NCI-H82 treated with DMSO at 0.1 percent for 48 hours (cell line): ENCODE measurements at regions not wholly inside any gene's neighbourhood (a gene's known extent, or its start where the extent isn't known, plus 50 kb on each side); places are given as distances from the start of the nearest gene placed in this dataset.

Source experiments
- DNase-seq: peaks from one replicate; lab custom pipeline; 2025; ENCODE audit not compliant: unreplicated experiment; lab: John Stamatoyannopoulos, UW

DNA sequence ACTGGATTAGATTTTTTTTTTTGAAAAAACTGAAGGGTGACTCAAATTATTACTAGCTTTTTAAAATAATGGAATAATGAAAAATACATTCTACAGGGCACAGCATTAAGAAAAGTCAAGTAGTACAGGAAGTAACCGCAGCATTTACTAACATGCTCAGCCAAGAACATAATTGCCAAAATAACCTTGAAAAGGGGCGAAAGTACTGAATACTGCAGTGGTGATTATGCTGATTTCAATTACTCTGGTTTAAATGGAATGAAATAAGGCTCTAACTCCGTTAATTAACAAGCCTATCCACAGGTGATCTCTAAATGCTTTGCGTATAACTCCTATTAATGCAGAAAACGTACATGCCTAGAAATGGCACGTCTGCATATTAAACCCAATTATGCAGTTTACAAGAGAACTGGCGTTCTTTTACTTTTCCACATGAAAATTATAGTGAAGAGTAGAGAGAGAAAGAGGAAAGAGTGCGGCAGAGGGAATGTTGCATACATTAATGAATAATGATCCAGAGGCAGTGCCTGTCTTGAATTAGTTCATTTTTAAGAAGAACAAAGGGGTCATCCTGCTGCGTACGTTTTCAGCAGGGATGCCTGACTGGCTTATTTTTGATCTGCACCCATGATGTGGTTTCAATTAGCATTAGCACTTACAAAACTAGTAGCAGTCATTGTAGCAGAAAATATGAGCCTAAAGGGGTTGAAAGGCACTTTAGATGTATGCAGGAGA lies 612.4 kb downstream of the NYAP2 start:
- DNase-seq = no peak

DNA sequence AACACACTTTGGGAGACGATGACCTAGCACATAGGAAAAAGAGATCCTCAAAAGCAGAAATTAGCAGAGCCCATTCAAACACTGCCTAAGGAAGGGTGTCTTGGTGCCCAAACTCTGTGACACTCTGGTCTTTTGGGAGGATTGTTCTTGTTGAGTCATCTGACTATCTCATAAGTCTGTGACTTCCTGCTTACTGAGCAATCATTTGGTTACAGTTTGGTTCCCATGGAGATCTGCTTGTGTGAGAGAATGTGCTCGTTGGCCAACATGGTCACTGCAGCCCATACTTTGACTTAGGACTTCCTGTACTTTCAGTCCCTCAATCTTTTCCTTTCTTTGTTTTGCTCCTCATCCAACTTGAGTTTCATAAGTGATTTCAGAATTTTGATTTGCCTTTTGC lies 602.9 kb downstream of the NYAP2 start:
- no peak for DNase-seq

DNA sequence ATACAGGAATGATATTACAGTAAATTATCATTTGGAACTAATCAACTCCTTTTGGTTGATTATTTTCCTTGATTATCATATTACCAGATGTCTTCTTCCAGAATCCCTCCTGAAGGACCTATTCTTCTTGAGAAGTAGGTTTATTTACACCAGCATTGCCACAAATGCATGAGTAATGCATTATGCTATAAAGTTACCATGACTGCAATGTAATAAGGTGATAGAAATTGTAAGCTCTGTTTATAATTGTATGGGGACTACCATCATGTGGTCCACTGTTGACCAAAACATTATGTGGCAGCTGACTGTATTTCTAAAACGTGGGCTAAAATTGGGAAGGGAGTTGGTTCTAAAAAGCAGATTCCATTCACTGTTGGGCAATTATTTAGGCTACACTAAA lies 602.2 kb downstream of the NYAP2 start:
- no peak for DNase-seq

DNA sequence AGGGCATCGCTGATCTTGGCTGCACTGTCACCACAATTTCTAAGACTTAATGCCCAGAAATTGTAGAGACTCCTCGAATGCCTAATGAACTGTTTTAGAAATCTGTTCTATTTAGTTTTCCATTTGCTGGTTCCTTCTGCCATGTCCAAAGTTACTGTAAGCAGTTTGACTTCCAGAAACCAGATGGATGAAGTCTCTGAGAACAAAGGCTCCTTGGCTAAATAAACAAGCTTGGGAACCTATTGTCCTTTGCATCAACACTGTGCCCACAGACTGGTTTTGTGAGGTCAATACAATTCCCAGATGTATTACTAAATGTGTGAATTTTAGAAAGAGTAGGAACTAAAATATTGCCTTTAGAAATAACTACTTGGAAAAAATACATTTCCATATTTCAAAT lies 600.2 kb downstream of the NYAP2 start:
- DNase-seq = no peak

DNA sequence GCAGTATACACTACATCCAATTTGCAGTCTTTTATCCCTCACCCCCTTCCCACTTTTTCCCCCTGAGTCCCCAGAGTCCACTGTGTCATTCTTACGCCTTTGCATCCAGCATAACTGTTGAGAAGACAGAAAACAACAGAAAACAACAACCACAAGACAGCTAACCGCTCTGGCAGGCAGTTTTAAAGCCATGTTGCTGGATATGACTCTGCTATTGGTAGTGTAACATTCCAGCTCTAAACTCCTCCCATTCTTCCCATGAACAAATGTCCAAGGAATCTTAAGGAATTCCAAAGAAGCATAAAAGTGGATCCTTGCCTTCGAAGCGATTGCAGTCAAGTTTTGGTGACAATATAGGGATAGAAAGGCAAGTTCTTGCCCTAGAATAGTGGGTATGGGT lies 599.1 kb downstream of the NYAP2 start:
- no peak for DNase-seq

DNA sequence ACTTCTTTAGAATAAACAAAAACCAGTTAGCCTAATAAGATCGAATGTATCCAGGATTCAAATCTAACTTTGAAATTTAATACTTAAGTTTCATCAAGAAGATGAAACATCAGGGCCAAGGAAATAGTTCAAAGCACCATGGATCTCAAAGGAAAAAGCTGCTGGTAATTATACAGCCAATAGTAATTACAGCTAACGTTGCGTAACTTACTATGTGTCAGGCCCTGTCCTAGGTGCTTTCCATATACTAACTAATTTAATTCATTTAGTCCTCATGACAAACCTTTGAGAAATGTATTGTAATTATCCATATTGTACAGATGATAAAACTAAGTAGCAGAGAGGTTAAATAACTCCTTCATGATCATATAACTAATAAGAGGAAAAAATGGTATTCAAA lies 598.6 kb downstream of the NYAP2 start:
- no peak for DNase-seq

DNA sequence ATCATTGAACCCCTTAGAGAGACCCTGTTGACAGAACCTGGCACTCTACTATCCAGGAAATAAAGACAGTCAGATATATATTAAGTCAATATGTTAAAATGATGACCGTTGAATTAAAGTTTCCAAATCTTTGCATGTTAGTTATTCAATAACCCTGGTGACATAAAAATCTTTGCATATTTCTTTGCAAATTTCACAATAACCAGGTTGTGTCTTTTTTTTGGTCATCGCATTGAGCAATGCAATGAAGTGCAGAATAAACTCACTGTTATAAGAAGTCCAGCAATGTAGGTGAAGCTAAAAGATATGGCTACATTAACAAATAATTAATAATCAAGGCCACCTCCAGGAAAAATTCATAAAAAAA lies 596.9 kb downstream of the NYAP2 start:
- DNase-seq = no peak

DNA sequence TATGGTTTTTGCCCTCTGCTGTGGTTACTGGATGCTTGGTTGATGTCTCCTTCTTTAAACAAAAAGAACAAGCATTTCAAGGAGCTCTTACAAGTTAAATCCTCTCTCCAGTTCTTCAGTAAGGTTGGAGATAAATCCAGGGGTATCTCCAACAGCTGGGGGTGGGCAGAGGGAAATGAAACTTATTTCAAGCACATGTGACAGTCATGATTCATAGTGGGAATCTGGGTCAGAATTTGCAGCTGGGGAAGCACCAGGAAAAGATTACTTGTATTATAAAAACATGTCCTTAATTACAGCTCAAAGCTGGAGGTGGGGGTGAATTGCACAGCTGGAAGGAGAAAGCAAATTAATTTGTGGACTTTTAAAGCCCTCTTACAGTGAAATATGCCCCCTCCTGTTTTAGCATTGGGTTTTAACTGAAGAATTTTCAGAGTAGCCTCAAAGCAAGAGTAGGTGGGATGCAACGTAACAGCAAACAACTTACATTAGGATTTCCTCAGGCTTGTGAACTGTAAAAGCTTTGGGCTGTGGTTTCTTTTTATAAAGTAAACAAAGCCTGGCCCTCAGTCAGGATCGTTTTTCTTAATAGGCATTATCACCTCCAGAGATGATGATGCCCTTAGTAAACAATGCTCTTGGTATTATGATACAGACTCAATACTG lies 596.4 kb downstream of the NYAP2 start:
- no peak for DNase-seq

DNA sequence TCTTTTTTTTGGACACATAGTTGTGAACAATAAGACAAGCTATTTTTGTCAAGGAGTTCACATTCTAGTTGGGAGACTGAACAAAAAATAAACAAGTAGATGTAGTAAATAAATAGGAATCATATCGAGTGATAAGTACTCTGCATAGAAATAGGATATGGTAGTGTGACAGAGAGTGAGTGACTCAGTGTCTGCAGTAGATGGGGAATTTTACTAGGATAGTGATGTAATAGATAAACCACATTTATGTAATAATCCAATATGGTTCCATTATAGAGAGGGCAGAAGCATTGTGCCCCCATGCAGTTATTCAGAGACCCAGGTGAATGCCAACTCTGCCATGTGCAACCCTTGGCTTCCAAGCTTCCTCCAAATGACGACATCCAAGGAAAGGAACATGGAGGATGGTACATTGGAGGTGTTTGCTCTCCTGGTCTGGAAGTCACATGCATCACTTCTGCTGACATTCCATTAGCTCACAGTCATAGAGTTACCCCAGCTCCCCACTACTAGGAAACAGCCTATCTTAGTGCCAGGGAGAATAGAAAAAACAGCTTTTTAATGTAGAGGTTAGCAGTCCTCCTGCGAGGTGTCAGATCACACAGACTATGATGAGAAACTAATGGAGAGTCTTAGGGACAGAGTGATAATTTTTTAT lies 595.4 kb downstream of the NYAP2 start:
- DNase-seq = no peak

DNA sequence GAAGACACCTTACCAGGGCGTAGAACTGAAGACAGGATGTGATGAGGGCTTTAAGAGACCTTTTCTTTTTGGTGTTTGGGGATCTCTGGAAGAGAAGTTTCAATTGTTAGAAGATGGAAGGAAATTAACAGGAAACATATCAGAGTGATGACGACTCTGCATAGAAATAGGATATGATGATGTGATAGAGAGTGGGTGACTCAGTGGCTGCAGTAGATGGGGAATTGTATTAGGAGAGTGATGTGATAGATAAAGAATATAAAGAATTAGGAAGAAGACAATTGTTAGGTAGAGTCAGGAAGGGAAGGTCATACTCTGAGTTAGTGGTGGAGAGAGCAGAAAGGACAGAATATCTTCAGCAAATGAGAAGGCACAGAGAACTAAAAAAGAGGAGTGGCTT lies 593.9 kb downstream of the NYAP2 start:
- DNase-seq = no peak

DNA sequence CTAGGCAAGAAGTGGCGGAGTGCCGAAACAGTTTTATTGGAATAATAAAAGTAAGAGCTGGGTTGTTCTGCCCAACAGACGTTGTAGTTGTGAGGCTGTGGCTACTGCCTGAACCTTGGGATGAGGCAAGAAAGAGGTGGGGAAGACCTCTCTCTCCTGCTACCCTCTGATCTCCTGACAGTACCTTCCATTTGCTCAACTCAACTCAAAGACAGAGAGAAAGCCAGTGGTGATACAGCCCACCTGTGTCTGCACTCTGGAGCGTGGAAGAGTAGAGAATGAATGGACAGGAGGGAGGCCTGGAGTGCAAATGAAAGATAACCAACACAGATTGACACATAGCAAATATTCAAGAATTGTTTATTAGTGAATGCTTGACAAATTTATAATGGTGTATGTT lies 590.3 kb downstream of the NYAP2 start:
- DNase-seq = no peak

DNA sequence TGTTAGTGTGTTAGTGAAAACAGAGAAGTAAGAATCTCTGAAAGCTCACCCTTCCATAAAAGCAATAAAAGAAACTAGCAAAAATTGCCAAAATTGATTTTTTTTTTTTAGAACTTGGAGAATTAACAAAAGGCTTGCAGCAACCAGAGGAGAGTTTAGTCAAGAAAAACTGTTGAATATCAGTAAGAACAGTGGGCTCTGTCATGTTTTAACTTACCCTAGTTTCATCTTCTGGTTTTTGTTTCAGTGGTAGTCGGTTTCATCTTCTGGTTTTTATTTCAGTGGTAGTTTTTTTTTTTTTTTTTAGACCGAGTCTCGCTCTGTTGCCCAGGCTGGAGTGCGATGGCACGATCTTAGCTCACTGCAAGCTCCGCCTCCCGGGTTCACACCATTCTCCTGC lies 580.9 kb downstream of the NYAP2 start:
- DNase-seq = no peak

DNA sequence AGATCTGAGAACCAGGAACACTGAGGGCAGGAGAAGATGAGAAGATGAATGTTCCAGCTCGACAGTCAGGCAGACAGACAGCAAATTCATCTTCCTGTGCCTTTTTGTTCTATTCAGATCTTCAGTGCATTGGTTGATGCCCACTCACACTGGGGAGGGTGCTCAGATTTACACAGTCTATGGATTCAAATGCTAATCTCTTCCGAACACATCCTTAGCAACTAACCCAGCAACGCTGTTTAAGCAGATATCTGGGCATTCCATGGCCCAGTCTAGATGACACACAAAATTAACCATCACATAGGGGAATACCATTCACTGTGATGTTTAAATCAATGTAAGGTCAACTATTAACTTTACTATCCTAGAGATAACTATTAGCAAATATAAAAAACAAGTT lies 571.9 kb downstream of the NYAP2 start:
- DNase-seq = no peak

DNA sequence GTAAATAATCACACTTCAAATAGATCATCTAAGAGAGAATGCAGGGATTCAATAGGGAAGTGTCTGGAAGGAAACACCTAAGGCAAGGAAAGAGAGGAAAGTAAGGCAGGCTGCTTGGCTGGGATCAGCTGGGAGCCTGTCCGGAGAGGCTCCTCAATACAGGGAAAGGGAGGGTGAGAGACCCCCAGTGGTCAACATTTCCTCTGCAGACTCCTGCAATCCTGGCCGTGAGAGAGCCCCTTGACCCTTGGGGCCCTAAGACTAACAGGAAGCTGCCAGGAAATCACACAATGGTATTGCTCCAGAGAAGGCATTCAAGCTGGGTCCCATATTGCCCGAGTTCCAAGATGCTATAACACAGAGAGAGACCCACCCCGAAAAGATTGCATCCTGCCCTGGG lies 549.4 kb downstream of the NYAP2 start:
- DNase-seq = no peak

DNA sequence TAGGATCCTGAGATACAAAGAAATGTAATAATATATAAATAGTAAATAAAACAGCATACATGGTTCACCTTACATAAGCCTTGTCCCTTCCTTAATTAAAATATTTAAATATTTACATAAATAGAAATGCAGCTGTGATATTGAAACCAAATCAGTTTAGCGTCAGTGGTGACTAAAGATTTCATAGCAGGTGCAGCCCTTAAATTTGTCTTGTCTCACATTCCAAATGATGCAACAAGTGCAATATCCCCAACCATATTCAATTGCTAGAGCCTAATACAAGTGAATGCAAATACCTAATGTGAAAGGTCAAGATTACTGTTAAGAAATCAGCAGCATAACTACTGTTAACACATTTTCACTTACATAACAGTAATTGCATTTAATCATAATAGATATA lies 539.5 kb downstream of the NYAP2 start:
- no peak for DNase-seq

DNA sequence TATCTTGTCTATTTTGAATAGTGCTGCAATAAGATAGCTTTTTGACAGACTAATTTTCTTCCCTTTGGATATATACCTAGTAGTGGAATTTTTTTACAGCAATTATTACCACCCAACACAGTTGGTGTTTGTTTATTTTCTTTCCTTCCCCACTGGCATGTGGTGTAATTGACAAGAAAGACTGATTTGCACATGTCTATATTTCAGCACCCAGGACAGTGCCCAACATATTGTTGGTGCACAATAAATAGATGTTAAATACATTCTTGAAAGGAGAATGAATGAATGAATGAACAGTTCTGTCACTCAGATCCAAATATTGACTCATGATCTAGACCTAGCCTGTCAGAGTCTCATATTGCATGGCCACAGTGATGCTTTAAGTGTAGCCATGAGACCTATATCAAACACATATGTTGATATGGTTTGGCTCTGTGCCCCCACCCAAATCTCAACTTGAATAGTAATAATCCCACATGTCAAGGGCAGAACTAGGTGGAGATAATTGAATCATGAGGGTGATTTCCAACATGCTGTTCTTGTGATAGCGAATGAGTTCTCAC lies 538.2 kb downstream of the NYAP2 start:
- no peak for DNase-seq

DNA sequence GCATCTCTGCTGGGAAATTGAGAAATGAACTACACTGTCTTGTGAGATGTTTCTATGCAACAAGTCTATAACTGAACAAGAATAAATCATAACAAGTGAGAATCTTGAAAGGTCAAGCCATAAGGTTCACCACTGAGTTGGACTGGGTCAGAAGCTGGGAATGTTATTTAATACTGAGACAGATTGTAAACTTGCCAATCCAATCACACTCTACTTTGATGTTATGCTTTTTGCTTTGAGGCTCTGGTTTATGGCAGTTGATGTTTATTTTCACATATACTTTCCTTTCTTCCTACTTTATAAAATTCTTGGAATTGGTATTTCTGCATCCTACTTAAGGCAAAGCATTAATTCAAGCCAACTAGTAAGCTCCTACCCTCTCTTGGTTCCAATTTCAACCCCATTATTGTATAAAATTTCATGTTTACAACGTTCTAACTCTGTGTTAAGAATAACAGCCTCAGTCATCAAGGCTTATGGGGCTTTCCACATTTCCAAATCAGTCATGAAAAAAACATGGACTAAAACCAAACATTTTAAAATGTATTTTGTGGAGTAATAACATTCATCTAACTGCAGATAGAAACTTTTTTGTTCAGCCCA lies 533.4 kb downstream of the NYAP2 start:
- no peak for DNase-seq

DNA sequence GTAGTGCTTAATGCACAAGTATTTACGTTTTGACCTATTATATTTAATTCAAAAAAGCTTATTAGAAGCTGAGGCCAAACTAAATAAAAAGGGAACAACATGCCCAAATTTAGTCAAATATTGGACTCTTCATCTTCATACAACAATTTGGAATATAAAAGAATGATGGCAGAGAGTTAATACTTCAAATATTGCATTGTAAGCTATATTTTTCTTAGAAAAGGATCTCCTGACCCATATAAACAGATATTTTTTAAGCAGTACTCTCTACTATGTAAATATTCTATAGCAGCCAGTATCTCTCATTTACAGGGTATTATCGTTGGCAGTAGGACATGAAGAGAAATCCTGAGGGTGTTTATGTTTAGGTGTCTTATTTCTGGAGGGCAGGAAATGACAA lies 531.2 kb downstream of the NYAP2 start:
- DNase-seq = no peak

DNA sequence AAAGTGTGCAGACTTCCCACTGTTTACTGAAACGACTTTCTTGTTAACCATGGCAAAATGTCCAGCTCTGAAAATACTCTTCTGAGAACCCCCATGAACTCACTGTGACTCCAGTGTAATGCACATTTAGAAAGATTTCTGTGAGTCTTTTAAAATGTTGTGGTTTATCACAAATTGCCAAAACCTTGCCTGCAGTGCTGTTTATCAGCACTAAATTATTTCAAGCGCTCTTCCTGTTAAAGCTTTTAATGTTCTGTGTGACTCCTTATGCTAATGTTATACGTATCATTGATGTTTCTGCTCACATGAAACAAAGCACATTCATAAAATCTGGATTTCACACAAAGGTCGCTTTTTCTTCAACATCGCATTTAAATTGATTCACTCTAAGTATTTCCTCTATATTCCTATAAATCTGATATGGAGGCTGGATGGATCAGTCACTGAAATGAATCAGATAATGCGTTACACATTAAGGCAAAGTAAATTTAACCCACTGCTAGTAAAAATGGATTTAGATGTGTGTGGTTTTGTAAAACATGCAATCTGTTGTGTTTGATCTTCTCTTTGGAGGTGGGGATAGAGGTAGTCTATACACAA lies 521.2 kb downstream of the NYAP2 start:
- DNase-seq = no peak

DNA sequence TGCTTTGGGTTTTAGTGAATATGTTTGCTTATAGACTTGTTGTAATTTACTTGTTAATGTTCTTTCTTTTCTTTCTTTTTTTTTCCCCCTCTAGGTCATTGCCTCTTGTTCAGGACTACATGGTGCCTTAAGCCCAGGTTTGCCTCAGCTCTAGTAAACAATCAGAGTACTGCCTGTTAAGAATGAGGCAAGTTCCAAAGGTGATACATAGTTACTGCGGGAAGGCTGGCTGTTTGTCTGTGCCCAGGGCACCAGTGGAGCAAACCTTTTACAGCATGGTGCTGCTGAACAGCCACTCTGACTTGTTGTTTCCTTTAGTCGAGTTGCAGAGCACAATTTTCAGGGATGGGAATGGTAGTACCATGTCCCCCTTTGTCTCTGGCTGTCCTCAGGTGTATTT lies 517.2 kb downstream of the NYAP2 start:
- no peak for DNase-seq

DNA sequence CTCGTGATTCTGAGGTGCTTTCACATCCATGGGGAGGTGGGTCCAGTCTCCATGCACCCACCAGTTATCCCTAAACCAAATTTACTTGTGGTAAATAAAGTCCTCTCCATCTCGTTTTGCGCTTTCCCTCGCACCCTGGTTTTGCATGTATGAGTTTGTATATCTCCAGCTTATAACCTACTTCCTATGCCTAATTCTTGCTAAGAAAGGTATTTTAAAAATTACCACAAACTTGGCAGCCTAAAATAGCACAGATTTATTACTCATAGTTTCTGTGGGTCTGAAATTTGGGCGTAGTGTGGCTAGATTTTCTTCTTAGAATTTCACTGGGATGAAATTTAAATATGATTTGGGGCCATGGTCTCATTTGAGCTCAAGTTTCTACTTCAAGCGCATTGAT lies 511.5 kb downstream of the NYAP2 start:
- no peak for DNase-seq
